CD14-positive monocyte (primary cell): ENCODE measurements at regions not wholly inside any gene's neighbourhood (a gene's known extent, or its start where the extent isn't known, plus 50 kb on each side); places are given as distances from the start of the nearest gene placed in this dataset.
"Not testable (repeated sequence)": the region's sequence is repeated elsewhere in the genome, so short reads cannot be mapped to it uniquely, and the experiment has no call there.

Experiments
- DNase-seq, 3 donors: peaks; one replicate each; pipeline ENCODE4 v3.0.0-alpha.2; 2011 to 2022
- H2AFZ ChIP-seq: 2 replicates; pipeline ENCODE4 v1.6.0; 2012; ENCODE audit warnings: mild to moderate bottlenecking, low read depth, low read length, inconsistent platforms; ENCODE audit not compliant: insufficient read depth, poor library complexity, severe bottlenecking
- H3K27ac ChIP-seq, 2 donors: 1 replicate in 1 of 2; 2 replicates in 1 of 2; pipeline ENCODE4 v1.5.1; 2012 to 2013; ENCODE audit warnings: low read length in 2 of 2, control low read depth in 1 of 2, inconsistent platforms in 1 of 2, low read depth in 1 of 2, mild to moderate bottlenecking in 1 of 2
- H3K27me3 ChIP-seq, 2 donors: one replicate each; pipeline versions ENCODE4 v1.6.0 to v1.6.1; 2011 to 2013; ENCODE audit warnings: low read length in 2 of 2; ENCODE audit not compliant: control insufficient read depth in 2 of 2, insufficient read depth in 2 of 2
- H3K36me3 ChIP-seq, 2 donors: replicated peaks in 1 of 2; 1 replicate in 1 of 2; 2 replicates in 1 of 2; pipeline versions ENCODE4 v1.5.1 to v1.6.1; 2012 to 2013; ENCODE audit warnings: low read length in 2 of 2, control low read depth in 1 of 2, inconsistent platforms in 1 of 2, mild to moderate bottlenecking in 1 of 2; ENCODE audit not compliant: insufficient read depth in 2 of 2, control insufficient read depth in 1 of 2
- H3K4me1 ChIP-seq, 2 donors: 1 replicate in 1 of 2; 2 replicates in 1 of 2; pipeline versions ENCODE4 v1.5.1 to v1.6.1; 2012 to 2013; ENCODE audit warnings: low read length in 2 of 2, control low read depth in 1 of 2, inconsistent platforms in 1 of 2, mild to moderate bottlenecking in 1 of 2, moderate library complexity in 1 of 2; ENCODE audit not compliant: insufficient read depth in 2 of 2, control insufficient read depth in 1 of 2
- H3K4me2 ChIP-seq: replicated peaks from 2 replicates; pipeline ENCODE3; 2012; ENCODE audit warnings: low read length, moderate library complexity, mild to moderate bottlenecking; ENCODE audit not compliant: poor library complexity, severe bottlenecking; ENCODE audit errors: extremely low read depth
- H3K4me3 ChIP-seq, 3 experiments: fragments of 200-600 bp in 1 of 3; sonication (generic) in 1 of 3; replicated peaks in 1 of 3; 1 replicate in 2 of 3; 2 replicates in 1 of 3; pipeline ENCODE4 v1.5.1; 2011 to 2013; ENCODE audit warnings: low read length in 3 of 3, mild to moderate bottlenecking in 3 of 3, control low read depth in 2 of 3, low read depth in 2 of 3, inconsistent platforms in 1 of 3, moderate library complexity in 1 of 3
- H3K79me2 ChIP-seq: 2 replicates; pipeline ENCODE4 v1.6.0; 2012; ENCODE audit warnings: mild to moderate bottlenecking, control low read depth, inconsistent platforms, low read length, moderate library complexity; ENCODE audit not compliant: insufficient read depth
- H3K9ac ChIP-seq: 2 replicates; pipeline ENCODE4 v1.6.0; 2017; ENCODE audit warnings: low read length, mild to moderate bottlenecking; ENCODE audit not compliant: insufficient read depth, poor library complexity, severe bottlenecking
- H3K9me3 ChIP-seq, 2 donors: replicated peaks in 1 of 2; 1 replicate in 1 of 2; 2 replicates in 1 of 2; pipeline versions ENCODE4 v1.5.1 to v1.6.1; 2012 to 2013; ENCODE audit warnings: low read length in 2 of 2, control low read depth in 1 of 2; ENCODE audit not compliant: control insufficient read depth in 1 of 2, insufficient read depth in 1 of 2
- H4K20me1 ChIP-seq: 2 replicates; pipeline ENCODE4 v1.6.0; 2012; ENCODE audit warnings: mild to moderate bottlenecking, low read length, control low read depth, moderate library complexity; ENCODE audit not compliant: insufficient read depth
- H3K27ac Mint-ChIP-seq, 7 donors: one replicate each; pipeline ENCODE4 v1.8.0; 2020; ENCODE audit warnings: mild to moderate bottlenecking in 7 of 7, mixed read lengths in 7 of 7, moderate library complexity in 6 of 7, inconsistent platforms in 2 of 7
- H3K27me3 Mint-ChIP-seq, 3 donors: one replicate each; pipeline ENCODE4 v1.8.0; 2021 to 2022; ENCODE audit warnings: low read depth in 3 of 3, mild to moderate bottlenecking in 3 of 3, mixed read lengths in 3 of 3, moderate library complexity in 3 of 3, inconsistent platforms in 1 of 3
- H3K36me3 Mint-ChIP-seq, 2 donors: one replicate each; pipeline ENCODE4 v1.8.0; 2020; ENCODE audit warnings: mixed read lengths in 2 of 2, inconsistent platforms in 1 of 2, mild to moderate bottlenecking in 1 of 2
- H3K4me1 Mint-ChIP-seq: one replicate; pipeline ENCODE4 v1.8.0; 2020; ENCODE audit warnings: mild to moderate bottlenecking, mixed read lengths
- H3K4me3 Mint-ChIP-seq, 2 donors: one replicate each; pipeline ENCODE4 v1.8.0; 2020; ENCODE audit warnings: mild to moderate bottlenecking in 2 of 2, mixed read lengths in 2 of 2, moderate library complexity in 1 of 2
- H3K9me3 Mint-ChIP-seq, 7 donors: one replicate each; pipeline ENCODE4 v1.8.0; 2020 to 2022; ENCODE audit warnings: mixed read lengths in 7 of 7, mild to moderate bottlenecking in 6 of 7, moderate library complexity in 6 of 7, inconsistent platforms in 2 of 7
- WGBS: methylation state at CpG from one replicate; pipeline ENCODE4 v1.1.5; 2013; ENCODE audit warnings: missing lambda C conversion rate; ENCODE audit not compliant: insufficient coverage; 5-methylcytosine and 5-hydroxymethylcytosine counted together
- intact Hi-C, 2 donors: fragments of 100-400 bp; cut with micrococcal nuclease; formaldehyde crosslinking; loops; one replicate each; pipeline versions ENCODE4 v1.15.0 to v1.15.1; 2023

DNA sequence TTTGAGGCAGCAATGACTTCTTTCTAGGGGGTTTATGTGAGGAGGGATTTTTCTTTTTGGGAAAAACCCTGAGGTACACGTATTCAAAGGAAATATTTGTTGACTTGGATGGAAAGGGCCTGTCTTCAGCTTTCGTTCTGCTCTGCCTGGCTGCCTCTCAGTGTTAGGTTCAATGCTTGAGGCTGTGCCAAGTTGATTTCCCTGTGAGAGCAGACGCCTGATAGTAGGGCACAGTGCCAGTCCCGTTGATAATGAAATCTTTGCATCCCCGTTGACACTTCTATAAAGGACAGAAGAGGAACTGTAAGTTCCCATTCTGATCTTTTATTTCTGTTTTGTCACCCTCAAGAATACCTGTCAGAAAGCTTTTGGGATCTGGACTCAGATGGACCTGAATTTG lies 191.1 kb downstream of the NPIPA7 start:
- H3K9me3 Mint-ChIP-seq, H3K27ac Mint-ChIP-seq, H4K20me1 ChIP-seq, H3K27me3 ChIP-seq, intact Hi-C loops, H3K36me3 ChIP-seq, H3K4me1 Mint-ChIP-seq, H3K9ac ChIP-seq, H3K9me3 ChIP-seq, H3K4me3 Mint-ChIP-seq, H3K4me1 ChIP-seq, H3K36me3 Mint-ChIP-seq, H3K27ac ChIP-seq, H3K79me2 ChIP-seq, H3K27me3 Mint-ChIP-seq, DNase-seq, H3K4me2 ChIP-seq, H2AFZ ChIP-seq, H3K4me3 ChIP-seq: not testable (repeated sequence)
- 17% methylated on average over 3 of the region's 5 CpGs for WGBS

DNA sequence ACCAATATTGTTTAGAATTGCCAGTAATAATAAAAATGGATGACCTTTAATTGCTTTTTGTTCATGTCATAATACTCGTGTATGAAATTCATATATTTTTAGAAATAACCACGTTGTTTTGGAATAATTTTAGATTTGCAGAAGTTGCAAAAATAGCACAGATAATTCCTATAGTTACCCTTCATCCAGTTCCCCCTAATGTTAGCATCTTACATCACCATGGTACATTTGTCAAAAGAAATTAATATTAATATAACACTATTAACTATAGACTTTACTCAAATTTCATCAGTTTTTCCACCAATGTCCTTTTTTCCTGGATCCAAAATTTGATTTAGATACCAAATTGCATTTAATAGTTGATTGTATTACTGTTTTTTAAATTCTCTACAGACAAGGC lies 191.9 kb downstream of the NPIPA7 start:
- H2AFZ ChIP-seq, H3K27me3 ChIP-seq, H3K4me3 ChIP-seq, DNase-seq, H3K9me3 Mint-ChIP-seq, H3K4me1 Mint-ChIP-seq, H3K9me3 ChIP-seq, H3K27me3 Mint-ChIP-seq, H3K4me3 Mint-ChIP-seq, H3K36me3 ChIP-seq, H3K4me1 ChIP-seq, H3K79me2 ChIP-seq, intact Hi-C loops, H3K27ac Mint-ChIP-seq, H3K27ac ChIP-seq, H3K9ac ChIP-seq, H3K4me2 ChIP-seq, H4K20me1 ChIP-seq, H3K36me3 Mint-ChIP-seq: not testable (repeated sequence)
- no CpG with 5 or more reads among the region's 2 CpGs for WGBS

DNA sequence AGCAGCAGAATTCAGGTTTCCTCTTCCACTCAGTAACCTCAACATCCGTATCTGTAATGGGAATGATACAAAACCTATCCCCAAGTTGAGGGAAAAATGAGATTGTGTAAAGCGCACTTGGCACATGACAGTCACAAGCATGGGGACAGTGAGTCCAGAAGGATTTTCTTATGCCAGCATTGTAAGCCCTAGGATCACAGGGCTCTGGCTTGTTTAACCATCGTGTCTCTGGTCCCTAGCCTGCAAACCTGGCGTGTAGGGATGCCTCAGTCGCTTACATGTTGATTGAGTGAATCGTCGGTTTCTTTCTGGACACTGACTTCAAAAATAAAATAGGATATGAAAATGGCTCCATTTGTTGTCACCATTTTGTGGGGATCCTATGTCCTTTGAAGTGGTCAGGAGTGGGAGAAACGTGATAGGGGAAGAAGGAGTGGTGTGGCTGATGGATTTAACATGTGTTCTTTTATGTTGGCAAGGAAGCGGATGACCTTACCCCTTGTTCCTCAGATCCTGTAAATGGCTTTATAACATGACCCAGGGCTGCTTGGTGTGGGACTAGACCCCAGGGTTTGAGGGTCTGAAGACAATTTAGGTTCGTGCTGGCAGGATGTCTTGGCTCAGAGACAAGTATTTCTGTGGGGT lies 193.3 kb downstream of the NPIPA7 start:
- H3K4me1 ChIP-seq, H3K79me2 ChIP-seq, H3K9me3 ChIP-seq, H3K4me3 Mint-ChIP-seq, H3K9me3 Mint-ChIP-seq, H3K36me3 ChIP-seq, H2AFZ ChIP-seq, intact Hi-C loops, H3K27ac ChIP-seq, H3K27ac Mint-ChIP-seq, H3K4me1 Mint-ChIP-seq, H4K20me1 ChIP-seq, H3K9ac ChIP-seq, H3K4me2 ChIP-seq, H3K4me3 ChIP-seq, H3K36me3 Mint-ChIP-seq, H3K27me3 ChIP-seq, H3K27me3 Mint-ChIP-seq, DNase-seq: not testable (repeated sequence)
- no CpG with 5 or more reads among the region's 10 CpGs for WGBS

DNA sequence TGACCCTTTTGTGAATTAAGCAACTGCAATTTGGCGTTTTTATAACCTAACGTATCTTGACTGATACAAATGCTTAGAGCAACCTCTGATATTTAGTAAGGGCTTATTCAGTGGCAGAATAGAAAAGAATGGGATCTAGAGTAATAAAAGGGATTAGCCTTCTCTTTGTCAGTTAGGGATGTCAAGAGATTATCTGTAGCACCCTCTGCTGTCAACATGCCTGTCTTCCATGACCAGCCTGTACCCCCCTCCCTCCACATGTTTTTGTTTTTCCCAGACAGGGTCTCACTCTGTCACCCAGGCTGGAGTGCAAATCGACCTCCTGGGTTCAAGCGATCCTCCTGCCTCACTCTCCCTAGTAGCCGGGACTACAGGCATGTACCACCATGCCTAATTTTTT lies 198.1 kb downstream of the NPIPA7 start:
- H3K27ac ChIP-seq, H3K27me3 ChIP-seq, H3K4me3 ChIP-seq, H3K4me3 Mint-ChIP-seq, H3K27ac Mint-ChIP-seq, H3K36me3 ChIP-seq, H3K4me2 ChIP-seq, intact Hi-C loops, H3K9ac ChIP-seq, H3K4me1 Mint-ChIP-seq, H4K20me1 ChIP-seq, H3K79me2 ChIP-seq, H3K4me1 ChIP-seq, H3K36me3 Mint-ChIP-seq, H3K9me3 ChIP-seq, DNase-seq, H3K27me3 Mint-ChIP-seq, H3K9me3 Mint-ChIP-seq, H2AFZ ChIP-seq: not testable (repeated sequence)
- 93% methylated on average over 2 of the region's 5 CpGs for WGBS
